Neural progenitor cell (in vitro differentiated cells): ENCODE measurements at regions not wholly inside any gene's neighbourhood (a gene's known extent, or its start where the extent isn't known, plus 50 kb on each side); places are given as distances from the start of the nearest gene placed in this dataset.

Source experiments
- CTCF ChIP-seq: fragments of 200-600 bp; sonication (generic); IDR thresholded peaks from 2 replicates; pipeline ENCODE4 v1.5.1; 2017; ENCODE audit warnings: antibody characterized with exemption, mild to moderate bottlenecking
- EZH2 ChIP-seq: fragments of 200-600 bp; sonication (generic); IDR thresholded peaks from 2 replicates; pipeline ENCODE4 v1.6.1; 2017; ENCODE audit warnings: antibody characterized with exemption, mild to moderate bottlenecking, moderate library complexity

DNA sequence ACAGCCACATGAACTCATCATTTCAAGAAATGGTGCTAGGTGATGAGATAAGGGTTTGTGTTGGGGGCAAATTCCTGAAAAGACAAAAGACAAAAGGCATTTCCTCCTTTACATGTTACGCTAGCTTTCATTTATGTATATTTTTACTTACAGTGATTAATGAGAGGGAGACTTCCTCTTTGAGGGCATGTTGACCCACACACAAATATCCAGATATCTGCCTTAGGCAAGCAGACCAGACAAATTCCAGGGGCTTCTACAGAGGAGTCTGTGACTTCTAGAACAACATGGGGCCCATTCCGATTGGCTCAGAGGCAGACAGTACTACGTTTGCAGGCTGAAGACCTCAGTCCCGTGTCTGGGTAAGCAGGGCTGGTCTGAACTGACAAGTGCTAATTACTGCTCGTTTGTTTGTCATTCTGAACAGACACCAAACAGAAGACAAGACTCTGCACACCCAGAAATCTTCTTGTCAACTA is 74.8 kb upstream of the ST6GAL2 start:
- TF ChIP-seq CTCF, result no peak
- TF ChIP-seq EZH2, result no peak
